ENCODE measurements at regions not wholly inside any gene's neighbourhood (a gene's known extent, or its start where the extent isn't known, plus 50 kb on each side); places are given as distances from the start of the nearest gene placed in this dataset.
"Not testable (repeated sequence)": the region's sequence is repeated elsewhere in the genome, so short reads cannot be mapped to it uniquely, and the experiment has no call there.

DNA sequence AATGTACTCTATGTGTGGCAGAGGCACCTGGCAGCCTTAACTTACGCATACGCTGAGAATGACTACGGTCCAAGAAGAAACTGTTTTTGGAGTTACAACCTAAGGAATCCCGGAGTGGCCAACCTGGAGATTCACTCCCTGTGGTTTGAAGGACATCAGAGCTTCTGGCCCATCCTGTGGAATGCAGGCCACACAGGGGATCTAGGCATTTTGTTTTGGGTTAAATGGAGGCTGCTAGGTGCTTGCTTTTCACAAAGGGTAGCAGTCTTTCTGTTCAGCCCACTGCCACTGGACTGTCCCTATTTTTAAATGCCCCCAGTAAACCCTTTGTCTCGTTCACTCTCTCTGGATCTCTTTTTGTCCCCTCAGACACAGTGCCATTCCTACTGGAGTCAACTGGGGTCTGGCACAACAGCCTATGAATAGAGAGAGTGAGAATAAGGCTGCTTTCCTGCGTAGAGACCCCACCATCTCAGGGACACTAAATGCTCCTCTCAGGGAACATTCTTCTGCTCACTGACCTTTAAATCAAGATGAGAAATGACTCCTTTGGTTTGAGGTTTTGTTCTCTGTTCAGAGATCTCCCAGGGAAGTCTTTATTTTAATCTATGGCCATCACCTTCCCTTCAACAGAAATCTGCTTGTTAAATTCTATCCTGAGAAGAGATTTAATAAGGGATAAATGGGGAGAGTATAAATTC lies 124.9 kb downstream of the B3GNT2 start:
- no peak overlapping the region for H3K27ac Mint-ChIP-seq
- no peaks in the 10 kb centered on the region for H3K4me1 Mint-ChIP-seq (ENCODE audit: low read depth)
- H3K27me3 Mint-ChIP-seq (ENCODE audit: low read depth), result no peaks in the 10 kb centered on the region
- H3K9me3 Mint-ChIP-seq, result peaks cover 4% of the 10 kb centered on the region
- H3K4me3 Mint-ChIP-seq, result no peak overlapping the region
- no peaks in the 10 kb centered on the region for H3K36me3 Mint-ChIP-seq (ENCODE audit: low read depth)

DNA sequence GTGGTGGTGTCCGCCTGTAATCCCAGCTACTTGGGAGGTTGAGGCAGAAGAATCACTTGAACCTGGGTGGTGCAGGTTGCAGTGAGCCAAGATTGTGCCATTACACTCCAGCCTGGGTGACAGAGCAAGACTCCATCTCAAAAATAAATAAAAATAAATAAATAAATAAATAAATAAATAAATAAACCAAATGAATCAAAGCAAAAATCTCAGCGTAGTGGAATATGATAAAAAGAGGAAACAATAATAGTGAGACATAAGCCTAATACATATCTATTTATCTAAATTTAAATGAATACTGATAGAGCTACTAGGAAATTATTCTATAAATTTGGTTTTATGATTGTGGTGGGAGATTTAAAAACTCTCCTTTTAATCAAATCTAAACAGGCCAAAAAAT lies 124.2 kb downstream of the B3GNT2 start:
- H3K4me1 Mint-ChIP-seq (ENCODE audit: low read depth); H3K4me3 Mint-ChIP-seq; H3K9me3 Mint-ChIP-seq; H3K36me3 Mint-ChIP-seq (ENCODE audit: low read depth); H3K27me3 Mint-ChIP-seq (ENCODE audit: low read depth); H3K27ac Mint-ChIP-seq: not testable (repeated sequence)

DNA sequence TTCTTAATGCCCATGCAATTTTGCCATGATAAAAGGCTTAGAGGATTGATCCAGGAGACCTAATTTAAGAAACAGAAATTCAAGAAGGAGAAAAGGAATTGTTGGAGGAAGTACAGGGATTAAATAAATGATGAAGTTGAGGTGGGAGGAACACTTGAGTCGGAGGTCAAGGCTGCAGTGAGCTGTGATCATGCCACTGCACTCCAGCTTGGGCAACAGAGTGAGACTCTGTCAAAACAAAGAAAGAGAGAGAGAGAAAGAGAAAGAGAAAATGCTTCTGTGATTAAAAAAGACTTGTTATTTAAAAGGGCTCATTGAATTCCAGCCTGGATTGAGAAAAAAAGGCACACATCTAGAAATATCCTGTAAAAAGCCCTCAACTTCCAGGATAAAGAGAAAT lies 123.2 kb downstream of the B3GNT2 start:
- Mint-ChIP-seq H3K27ac (no peak overlapping the region), H3K4me3 (no peak overlapping the region), H3K36me3 (ENCODE audit: low read depth) (no peaks in the 10 kb centered on the region), H3K27me3 (ENCODE audit: low read depth) (no peaks in the 10 kb centered on the region), H3K9me3 (no peaks in the 10 kb centered on the region), H3K4me1 (ENCODE audit: low read depth) (peaks cover 6% of the 10 kb centered on the region)

DNA sequence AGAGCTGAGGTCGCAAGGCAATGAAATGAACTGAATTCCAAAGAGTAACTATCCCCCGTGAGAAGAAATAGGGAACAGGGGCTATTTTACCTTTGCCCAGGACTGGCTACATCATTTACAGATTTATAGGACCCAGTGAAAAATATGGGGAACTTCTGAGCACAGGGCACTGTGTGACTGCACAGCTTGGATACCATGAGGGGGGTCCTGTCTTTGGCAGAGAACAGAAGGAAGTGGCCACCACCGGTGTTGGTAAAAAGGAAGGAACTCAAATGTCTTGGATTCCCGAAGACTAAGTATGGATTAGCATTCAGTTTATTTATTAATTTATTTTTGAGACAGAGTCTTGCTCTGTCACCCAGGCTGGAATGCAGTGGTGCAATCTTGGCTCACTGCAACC lies 119.6 kb downstream of the B3GNT2 start:
- Mint-ChIP-seq H3K4me1 (ENCODE audit: low read depth) (peaks cover 14% of the 10 kb centered on the region), H3K27ac (no peak overlapping the region), H3K27me3 (ENCODE audit: low read depth) (no peaks in the 10 kb centered on the region)

DNA sequence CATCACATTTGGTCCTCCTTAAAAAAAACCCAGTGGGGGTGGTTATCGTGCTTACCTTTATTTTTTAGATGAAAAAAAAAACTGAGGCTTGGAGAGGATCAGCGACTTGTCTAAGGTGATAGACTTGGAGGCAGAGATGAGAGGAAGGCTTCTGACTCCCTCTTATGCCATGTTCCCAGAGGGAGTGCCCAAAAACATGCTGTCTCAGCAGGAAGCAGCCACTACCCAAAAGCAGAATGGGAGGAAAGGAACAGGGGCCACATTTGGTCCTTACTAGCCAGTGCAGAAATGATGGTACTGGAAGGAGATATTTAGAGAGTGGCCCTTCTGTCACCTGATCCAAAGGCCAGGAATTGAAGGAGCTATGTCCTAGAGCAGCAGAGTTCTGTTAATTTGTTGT lies 118.4 kb downstream of the B3GNT2 start:
- no peaks in the 10 kb centered on the region for H3K36me3 Mint-ChIP-seq (ENCODE audit: low read depth)
- peak overlapping the region; percentile 59 for H3K4me3 Mint-ChIP-seq
- H3K9me3 Mint-ChIP-seq, result no peaks in the 10 kb centered on the region
- H3K4me1 Mint-ChIP-seq (ENCODE audit: low read depth), result peaks cover 24% of the 10 kb centered on the region
- H3K27me3 Mint-ChIP-seq (ENCODE audit: low read depth), result no peaks in the 10 kb centered on the region
- peak overlapping the region; percentile 59 for H3K27ac Mint-ChIP-seq

More for the DNA sequence above, 119.6 kb downstream of the B3GNT2 start:
- no peak overlapping the region for H3K4me3 Mint-ChIP-seq
- no peaks in the 10 kb centered on the region for H3K9me3 Mint-ChIP-seq
- H3K36me3 Mint-ChIP-seq (ENCODE audit: low read depth), result no peaks in the 10 kb centered on the region

DNA sequence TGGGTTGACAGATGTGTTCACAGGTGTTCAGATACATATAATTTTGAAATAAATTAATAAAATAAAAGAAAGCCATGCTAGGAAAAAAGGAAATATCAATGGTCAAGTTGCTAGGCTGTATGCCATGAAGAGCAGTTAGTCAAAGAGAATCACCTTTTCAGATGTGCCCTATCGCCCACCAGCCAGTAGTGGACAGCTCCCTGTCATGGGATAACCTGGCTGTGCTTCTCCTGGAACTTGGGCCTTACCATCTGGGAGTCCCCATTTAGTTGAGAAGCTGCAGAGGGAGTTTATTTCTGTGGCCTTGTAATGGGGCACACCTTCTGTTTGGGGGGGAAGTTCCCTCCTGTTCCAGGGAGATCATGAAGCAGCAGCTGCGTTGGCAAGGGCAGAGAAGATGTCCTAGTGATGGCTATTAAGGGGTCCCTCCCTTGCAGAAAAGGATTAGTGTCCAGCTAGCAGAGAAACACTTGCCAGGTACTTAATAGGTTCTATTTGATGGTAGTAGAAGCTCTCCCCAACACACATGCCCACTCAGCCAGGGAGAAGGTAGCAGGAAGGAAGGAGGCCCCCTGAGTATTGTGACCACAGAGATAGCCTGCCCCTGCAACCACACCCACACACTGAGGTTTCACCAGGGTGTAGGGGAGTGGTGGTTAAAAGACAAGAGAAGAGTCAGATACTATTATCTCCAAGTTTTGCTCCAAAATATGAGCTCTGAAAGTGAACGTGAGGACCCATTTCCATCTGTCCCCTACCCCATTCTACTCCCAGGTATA lies 117.7 kb downstream of the B3GNT2 start:
- Mint-ChIP-seq H3K27ac (peak overlapping the region; percentile 59), H3K4me3 (peak overlapping the region; percentile 59)

DNA sequence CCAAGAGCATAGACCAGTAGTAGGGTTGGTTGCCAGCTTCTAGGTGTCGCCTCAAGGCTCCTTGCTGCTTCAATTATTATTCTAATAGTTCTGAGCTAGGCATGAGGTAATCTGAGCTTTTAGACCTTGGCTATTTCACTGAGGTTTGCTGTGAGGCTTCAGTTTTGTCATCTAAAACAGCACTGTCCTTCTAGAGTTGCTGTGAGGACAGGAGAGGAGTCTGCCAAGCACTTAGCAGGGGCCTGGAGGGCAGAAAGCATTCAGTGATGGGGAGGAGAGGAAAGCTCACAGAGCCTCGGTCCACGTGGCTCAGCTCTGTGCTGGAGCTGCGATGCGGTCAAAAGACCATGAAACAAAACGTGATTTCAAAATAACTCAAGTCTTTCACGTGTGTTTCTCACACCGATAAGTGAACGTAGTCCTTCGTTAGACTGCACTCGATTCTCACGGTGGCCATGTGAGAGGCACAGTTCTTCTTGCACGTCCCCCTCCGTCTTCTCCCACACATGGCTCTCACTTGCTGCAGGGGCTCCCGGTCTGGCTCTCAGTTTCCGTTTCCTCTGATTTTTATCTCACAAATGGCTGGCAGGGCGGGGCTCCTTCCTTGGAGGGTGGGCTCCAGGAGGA lies 113.7 kb downstream of the B3GNT2 start:
- Mint-ChIP-seq H3K4me1 (ENCODE audit: low read depth) (peaks cover 53% of the 10 kb centered on the region), H3K27ac (peak overlapping the region; percentile 69), H3K4me3 (peak overlapping the region; percentile 46), H3K9me3 (no peaks in the 10 kb centered on the region), H3K36me3 (ENCODE audit: low read depth) (no peaks in the 10 kb centered on the region), H3K27me3 (ENCODE audit: low read depth) (no peaks in the 10 kb centered on the region)

More for the DNA sequence above, 117.7 kb downstream of the B3GNT2 start:
- Mint-ChIP-seq H3K36me3 (ENCODE audit: low read depth) (no peaks in the 10 kb centered on the region), H3K27me3 (ENCODE audit: low read depth) (no peaks in the 10 kb centered on the region), H3K4me1 (ENCODE audit: low read depth) (peaks cover 24% of the 10 kb centered on the region), H3K9me3 (no peaks in the 10 kb centered on the region)

DNA sequence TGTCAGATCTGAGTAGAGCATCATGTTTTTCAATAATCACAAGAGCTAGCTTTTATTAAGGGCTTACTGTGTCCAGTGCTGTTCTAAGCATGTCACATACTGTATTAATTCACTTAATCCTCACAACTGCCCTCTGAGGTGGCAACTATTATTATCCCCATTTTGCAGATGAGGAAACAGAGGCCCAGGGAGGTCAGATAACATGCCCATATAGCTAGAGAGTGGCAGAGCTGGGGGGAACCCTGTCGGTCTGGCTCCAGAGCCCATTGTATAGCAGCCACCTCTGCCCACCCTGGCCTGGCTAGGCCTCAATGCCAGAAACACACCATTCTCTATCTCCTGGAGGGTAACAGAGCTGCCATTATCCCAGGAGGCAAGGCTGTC lies 113.2 kb downstream of the B3GNT2 start:
- no peaks in the 10 kb centered on the region for H3K36me3 Mint-ChIP-seq (ENCODE audit: low read depth)
- H3K27me3 Mint-ChIP-seq (ENCODE audit: low read depth), result no peaks in the 10 kb centered on the region
- no peaks in the 10 kb centered on the region for H3K9me3 Mint-ChIP-seq
- H3K4me3 Mint-ChIP-seq, result no peak overlapping the region
- H3K4me1 Mint-ChIP-seq (ENCODE audit: low read depth), result peaks cover 53% of the 10 kb centered on the region
- peak overlapping the region; percentile 69 for H3K27ac Mint-ChIP-seq

DNA sequence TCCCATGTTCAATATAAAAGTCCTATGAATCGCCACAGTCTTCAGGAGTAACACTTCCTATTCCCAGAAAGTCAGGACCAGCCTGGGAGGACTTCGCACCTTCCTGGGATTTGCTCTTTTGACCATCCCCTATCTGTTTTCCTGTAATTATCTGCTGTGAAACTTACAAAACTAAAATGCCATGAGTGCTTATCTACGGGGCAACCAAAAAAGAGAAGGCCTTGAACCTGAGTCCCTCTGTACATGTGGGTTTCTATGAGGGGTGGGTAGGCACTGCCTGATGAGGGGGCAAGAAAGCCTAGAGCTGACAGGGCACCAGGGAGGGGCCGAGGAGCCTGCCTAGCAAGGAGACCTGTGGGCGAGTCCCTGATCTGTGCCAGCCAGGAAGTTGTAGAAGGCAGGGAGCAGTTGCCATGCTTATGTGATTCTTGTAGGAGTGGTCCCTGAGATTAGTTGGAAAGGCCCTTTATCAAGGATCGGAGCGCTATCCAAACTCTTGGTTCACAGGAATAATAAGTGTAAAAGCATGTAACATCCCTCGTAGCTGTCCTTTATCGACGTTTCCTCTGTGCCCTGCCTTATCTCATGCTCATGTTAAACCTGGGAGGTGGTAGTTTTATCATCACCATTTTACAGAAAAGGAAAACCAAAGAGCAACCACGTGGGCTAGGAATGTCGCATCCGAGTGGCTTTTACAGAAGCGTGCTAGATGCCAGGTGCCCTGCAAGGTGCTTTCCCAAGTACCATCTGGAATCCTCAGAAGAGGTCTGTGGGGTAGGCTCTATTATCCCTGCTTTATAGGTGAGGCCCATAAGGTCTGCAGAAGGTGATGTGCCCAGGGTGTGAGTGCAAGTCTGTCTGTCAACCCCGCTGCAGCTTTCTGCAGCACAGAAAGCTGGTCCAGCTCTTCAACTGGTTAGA lies 111.8 kb downstream of the B3GNT2 start:
- Mint-ChIP-seq H3K4me3 (no peak overlapping the region), H3K27ac (peak overlapping the region; percentile 26), H3K36me3 (ENCODE audit: low read depth) (no peaks in the 10 kb centered on the region), H3K27me3 (ENCODE audit: low read depth) (no peaks in the 10 kb centered on the region), H3K9me3 (no peaks in the 10 kb centered on the region), H3K4me1 (ENCODE audit: low read depth) (peaks cover 57% of the 10 kb centered on the region)

DNA sequence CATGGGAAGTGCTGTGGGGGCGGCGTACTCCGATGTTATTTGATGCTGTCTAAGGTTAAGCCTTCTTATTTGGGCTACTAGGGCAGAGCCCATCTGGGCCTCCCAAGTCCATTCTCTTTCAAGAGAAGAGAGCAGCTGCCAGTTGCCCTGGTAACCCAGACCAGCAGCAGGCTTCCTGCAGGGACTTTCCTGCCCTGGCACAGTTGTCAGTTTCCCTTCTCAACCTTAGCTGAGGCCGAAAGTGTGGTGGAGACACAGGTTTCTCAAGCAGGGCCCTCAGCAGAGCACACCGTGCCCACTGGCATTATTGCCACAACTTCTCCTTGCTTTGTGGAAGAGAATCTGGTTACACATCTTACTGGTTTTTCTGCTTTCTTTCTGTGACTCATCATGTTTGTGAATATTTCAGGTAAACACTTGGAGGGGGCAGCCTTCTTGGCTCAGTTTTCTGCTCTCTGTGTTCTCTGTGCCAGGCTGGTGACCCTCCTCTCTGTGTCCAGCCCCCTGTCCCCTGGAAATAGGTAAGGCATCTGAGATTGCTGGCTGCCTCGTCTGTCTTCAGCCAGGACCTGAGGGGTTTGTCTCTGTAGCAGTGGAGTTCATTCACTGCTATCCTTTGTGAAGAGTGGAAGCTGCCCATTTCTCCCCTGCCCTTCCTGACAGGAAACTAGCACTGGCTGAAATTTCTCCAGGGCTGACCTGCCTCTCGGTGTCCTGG lies 111.0 kb downstream of the B3GNT2 start:
- peaks cover 5% of the 10 kb centered on the region for H3K27me3 Mint-ChIP-seq (ENCODE audit: low read depth)
- H3K36me3 Mint-ChIP-seq (ENCODE audit: low read depth), result no peaks in the 10 kb centered on the region
- peaks cover 61% of the 10 kb centered on the region for H3K4me1 Mint-ChIP-seq (ENCODE audit: low read depth)
- H3K9me3 Mint-ChIP-seq, result no peaks in the 10 kb centered on the region
- peak overlapping the region; percentile 41 for H3K4me3 Mint-ChIP-seq
- H3K27ac Mint-ChIP-seq, result peak overlapping the region; percentile 26

DNA sequence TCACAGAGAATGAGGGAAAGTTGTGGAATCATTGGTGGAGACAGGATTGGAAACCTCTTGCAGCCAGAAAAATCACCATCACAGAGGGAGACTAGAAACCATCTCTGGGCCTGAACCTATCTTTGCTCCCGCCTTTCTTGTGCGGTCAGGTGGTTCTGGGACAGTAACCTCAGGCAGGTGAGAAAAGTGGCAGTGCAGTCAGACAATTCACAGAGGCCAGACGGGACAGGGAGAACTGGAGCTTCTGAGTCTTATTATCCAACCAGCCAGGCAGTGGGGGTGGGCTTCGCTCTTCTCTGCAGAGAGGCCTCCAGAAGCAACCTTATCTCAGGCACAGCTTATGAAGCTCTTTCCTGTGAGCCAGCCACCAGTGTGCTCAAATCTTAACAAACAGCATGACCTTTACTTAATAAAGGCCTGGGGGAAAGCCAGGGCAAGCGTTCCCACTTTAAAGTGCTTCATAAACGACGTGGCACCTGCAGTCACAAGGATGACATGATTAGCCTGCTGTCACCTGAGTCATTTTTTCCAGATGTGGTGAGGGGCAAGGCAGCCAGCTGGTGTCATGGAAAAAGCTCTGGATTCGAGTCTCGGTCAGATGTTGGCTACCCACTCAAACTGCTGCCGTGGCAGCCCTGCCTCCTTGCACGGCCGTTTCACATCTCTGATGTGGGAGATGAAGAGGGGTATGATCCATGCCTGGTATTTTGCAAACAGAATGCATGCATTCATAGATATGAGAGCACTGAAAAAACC lies 109.7 kb downstream of the B3GNT2 start:
- H3K4me1 Mint-ChIP-seq (ENCODE audit: low read depth), result peaks cover 59% of the 10 kb centered on the region
- H3K36me3 Mint-ChIP-seq (ENCODE audit: low read depth), result no peaks in the 10 kb centered on the region
- H3K27ac Mint-ChIP-seq, result peak overlapping the region; percentile 54
- no peaks in the 10 kb centered on the region for H3K9me3 Mint-ChIP-seq
- H3K27me3 Mint-ChIP-seq (ENCODE audit: low read depth), result peaks cover 5% of the 10 kb centered on the region
- peak overlapping the region; percentile 33 for H3K4me3 Mint-ChIP-seq

DNA sequence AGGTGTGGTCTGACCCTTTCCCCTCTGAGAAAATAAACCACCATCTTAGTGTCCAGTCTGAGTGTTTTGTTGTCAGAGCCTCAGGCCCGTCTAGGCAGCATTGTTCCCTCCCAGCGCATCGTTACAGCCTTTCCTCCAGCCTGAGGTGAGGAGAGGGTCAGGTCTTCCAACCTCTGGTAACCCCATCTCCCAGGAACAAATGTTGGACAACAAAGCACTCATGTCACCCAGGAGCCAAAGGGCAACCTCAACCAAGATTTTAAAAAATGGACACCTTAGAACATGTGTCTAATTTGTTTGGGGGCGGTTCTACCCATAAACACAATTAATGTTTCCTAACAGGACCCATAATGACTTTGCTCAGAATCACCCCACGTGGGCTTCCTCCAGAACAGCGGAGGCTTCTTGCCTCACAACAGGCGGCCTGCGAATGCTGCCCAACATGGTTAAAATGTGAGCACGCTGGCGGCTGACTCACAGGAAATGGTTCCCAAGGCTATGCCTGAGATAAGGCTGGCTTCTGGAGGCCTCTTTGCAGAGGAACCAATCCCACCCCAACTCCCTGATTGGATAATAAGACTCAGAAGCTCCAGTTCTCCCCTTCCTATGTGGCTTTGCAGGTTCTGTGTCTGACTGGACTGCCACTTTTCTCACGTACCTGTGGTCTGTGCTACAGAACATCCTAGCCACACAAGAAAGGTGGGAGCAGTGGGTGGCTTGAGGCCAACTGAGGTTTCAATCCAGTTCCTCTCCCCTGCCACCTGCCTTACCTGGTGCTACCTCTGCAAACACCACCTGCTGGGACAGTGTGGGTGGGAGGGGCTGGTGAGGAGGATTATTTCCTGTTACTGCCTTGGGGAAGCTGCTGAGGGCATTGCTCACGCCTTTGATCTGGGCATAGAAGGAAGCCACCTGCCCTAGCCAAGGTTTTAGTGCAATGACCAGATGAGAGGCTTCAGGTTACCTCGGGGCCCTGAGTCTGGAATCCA lies 108.8 kb downstream of the B3GNT2 start:
- Mint-ChIP-seq H3K36me3 (ENCODE audit: low read depth) (no peaks in the 10 kb centered on the region), H3K4me3 (peak overlapping the region; percentile 33), H3K9me3 (no peaks in the 10 kb centered on the region), H3K27ac (peak overlapping the region; percentile 49), H3K4me1 (ENCODE audit: low read depth) (peaks cover 53% of the 10 kb centered on the region), H3K27me3 (ENCODE audit: low read depth) (peaks cover 5% of the 10 kb centered on the region)
